Activated CD4-positive, alpha-beta T cell treated with anti-CD3 and anti-CD28 coated beads, Interleukin-2, amount 50 U/mL, for 24 hours (primary cell): ENCODE measurements at regions not wholly inside any gene's neighbourhood (a gene's known extent, or its start where the extent isn't known, plus 50 kb on each side); places are given as distances from the start of the nearest gene placed in this dataset.

Experiments used
- DNase-seq, 2 donors: peaks; one replicate each; pipeline ENCODE4 v3.0.0-alpha.2; 2020; ENCODE audit warnings: low read depth in 1 of 2, low spot score in 1 of 2

- no peak for DNase-seq
Measured at GRCh38 chr4:120526033-120526432, 396.5 kb downstream of the PRDM5 start.

DNA sequence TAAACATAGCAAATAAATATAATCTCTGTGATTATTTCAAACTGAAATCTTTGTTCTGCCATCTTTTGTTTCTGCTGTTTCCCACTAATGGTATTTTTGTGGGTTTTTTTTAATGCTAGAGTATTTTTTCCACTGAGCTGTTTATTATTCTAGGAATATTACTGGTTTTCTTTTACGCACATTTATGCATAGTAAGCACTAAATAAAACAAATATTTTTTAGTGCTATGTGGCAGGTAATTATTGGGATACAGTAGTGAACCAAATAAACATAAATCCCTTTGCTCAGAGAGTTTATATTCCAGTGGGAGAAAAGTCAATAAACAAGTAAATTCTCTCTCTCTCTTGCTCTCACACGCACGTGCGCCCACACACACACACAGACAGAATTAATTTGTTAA lies 397.4 kb downstream of the PRDM5 start:
- no peak for DNase-seq

GRCh38 chr4:120524237-120524636 lies 398.3 kb downstream of the PRDM5 start:
- DNase-seq, result no peak

DNA sequence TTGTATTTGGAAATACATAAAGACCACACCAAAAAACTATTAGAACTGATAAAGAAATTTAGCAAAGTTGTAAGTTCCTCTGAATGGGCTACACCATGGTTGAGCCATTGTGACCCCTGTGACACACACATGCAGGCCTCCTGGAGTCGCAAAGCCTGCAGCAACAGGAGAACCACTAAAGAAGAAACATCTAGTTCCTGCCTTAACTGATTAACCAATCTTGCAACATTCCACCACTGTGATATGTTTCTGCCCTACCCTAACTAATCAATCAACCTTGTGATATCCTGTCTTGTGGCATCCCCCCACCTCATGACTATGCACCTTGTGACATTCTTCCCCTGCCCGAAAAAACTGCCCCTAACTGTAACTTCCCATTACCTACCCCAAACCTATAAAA lies 401.8 kb downstream of the PRDM5 start:
- no peak for DNase-seq

GRCh38 chr4:120517966-120518365 lies 404.6 kb downstream of the PRDM5 start:
- no peak for DNase-seq

DNA sequence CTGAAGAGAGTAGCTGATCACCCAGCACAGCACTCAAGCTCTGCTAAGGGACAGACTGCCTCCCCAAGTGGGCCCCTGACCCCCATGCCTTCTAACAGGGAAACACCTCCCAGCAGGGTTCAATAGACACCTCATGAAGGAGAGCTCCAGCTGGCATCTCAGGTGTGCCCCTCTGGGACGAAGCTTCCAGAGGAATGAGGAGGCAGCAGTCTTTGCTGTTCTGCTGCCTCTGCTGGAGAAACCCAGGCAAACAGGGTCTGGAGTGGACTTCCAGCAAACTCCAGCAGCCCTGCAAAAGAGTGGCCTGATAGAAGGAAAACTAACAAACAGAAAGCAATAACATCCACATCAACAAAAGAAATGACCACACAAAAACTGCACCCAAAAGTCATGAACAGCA lies 412.8 kb downstream of the PRDM5 start:
- no peak for DNase-seq

DNA sequence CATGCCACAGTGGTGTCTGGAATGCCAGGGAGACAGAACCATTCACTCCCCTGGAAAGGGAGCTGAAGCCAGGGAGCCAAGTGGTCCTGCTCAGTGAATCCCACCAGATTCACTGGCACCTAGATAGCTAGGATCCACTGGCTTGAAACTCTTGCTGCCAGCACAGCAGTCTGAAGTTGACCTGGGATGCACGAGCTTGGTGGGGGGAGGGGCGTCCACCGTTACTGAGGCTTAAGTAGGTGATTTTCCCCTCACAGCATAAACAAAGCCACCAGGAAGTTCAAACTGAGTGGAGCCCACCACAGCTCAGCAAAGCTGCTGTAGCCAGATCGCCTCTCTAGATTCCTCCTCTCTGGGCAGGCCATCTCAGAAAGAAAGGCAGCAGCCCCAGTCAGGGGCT lies 413.3 kb downstream of the PRDM5 start:
- DNase-seq, result no peak

DNA sequence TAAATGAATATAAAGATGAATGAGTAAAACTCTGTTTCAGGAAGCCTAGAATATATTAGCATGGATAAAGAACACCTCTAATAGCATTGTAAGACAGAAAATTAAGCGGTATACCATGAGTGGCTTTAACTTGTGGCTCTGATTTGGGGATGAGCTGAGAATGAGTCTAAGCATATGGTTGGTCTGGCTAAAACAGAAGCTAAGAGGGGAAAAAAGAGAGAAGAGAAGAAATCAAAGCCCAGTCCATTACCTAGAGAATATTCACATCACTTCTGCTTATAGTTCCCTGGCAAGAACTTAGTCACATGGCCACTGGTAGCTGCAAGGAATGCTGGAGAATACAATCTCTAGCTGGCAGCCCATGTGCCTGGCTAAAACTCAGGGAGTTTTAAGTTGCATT lies 414.5 kb downstream of the PRDM5 start:
- DNase-seq, result no peak

- DNase-seq, result no peak
Measured at GRCh38 chr4:120506536-120506935, 416.0 kb downstream of the PRDM5 start.

GRCh38 chr4:120498678-120499077 lies 423.8 kb downstream of the PRDM5 start:
- DNase-seq, result no peak

DNA sequence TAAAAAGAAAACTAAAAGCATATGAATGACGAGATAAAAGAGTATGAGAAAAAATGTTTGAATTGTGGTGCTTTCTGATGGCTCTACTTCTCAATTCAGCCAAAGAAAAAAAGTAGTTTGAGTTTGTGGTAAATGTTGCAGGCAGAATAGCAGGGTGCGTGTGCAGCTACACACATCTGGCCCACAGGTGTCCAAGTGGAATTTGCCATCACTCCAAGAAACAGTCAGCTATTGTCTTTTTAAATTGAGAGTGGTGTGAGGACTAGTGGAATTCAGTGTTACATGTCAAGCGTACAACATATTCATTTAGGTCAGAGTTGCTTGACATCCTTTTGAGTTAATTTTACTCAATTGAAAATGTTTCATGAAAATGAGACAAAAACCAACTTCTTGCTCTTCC lies 424.8 kb upstream of the MAD2L1 start:
- DNase-seq, result no peak

GRCh38 chr4:120481756-120482155 lies 415.1 kb upstream of the MAD2L1 start:
- DNase-seq, result no peak

DNA sequence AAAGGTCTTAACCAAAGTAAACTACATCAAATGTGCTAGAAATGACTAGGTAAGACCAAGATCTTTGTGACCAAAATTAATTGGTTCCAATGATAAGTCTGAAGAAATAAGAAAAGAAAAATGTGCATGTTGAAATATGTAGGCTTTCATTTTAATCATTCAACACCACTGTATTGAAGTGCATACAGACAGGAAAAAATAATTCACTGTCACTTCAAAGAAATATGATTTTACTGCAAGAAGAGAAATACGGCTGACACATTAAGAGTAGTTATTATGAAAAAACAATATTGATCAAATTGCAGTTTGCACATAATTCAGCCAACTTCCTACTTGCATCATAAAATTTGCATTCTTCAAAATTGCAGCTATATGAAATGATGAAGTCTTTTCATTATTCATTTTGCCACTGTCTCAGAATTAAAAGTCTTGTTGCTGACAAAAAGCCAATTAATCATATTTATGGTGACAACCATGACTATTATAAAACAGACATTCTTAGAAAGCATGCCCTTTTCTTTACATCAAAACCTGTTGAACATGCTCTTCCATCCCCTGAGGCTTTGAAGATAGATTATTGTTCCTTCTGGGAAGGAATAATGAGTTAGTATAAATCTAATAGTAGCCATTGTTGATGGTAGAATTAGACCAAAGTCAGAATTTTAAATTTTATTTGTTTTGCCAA lies 405.9 kb upstream of the MAD2L1 start:
- DNase-seq, result no peak

DNA sequence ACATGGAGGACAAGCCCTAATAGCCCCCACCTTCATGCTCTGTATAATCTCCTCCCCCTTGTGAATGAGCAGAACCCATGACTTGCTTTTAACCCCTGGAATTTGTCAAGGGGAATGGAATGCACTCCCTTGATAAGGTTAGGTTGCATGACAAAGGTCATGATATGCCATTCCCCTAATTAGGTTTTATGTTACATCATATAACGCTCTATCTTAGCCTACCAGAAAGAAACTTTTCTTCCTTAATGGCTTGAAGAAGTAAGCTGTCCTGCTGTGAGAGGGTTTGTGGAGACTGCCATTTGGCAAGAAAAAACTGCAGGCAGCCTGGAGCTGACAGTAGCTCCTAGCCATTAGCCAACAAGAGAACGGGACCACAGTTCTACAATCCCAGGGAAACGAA lies 399.8 kb upstream of the MAD2L1 start:
- DNase-seq, result no peak

DNA sequence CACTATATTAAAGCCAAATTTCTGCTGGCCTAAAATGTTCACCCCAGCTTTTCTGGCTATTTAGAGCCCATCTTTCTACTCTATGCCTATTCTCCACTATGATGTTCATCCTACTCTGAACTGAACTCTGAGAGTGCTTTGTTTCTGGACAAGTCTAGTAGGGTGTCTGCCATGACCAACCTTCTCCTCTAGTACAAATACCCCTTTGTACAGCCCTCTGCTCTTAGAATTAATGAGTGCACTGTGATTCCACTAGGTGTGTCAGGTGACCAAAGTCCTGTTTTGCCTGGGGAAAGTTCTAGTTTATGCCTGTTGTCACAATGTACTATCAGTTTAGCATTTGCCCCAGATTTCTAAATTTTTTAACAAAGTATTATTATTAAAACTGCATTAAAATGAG lies 388.1 kb upstream of the MAD2L1 start:
- no peak for DNase-seq

DNA sequence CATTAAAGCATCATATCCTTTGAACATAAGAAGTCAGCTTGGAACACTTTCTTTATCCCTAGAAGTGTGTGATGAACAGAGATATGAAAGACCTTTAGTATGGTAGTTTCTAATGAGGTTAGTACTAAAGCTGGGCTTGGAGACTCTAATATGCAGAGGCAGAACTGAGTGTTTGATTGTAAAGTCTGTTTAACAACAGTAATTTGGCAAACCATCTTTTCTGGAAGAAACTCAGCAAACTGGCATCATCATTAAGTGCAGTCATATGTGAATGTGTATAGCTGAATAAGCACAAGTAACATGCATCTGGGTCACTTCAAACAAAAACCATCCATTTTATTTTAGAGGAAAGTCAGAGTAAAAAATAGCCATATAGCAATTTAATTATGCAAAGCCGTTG lies 385.9 kb upstream of the MAD2L1 start:
- no peak for DNase-seq

DNA sequence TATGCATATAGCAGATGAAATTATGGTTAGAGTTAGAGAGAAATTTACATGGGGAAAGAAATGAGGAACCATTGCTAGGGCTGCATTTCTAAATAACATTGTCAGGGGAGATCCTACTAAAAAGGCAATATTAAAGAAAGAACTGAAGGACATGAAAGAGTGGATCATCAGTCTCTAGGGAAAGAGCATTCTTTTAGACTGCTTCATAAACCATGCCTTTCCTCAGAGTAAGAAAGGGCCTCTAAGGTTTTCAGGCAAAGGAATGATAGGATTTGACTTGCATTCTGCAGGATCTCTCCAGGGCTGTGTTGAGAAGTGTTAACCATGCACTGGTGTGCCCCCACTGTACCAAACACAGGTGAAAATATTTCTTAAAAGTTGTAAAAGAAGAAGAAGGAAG lies 385.4 kb upstream of the MAD2L1 start:
- no peak for DNase-seq

GRCh38 chr4:120447774-120448173 lies 381.1 kb upstream of the MAD2L1 start:
- no peak for DNase-seq

GRCh38 chr4:120446051-120446567 lies 379.5 kb upstream of the MAD2L1 start:
- DNase-seq, result no peak

DNA sequence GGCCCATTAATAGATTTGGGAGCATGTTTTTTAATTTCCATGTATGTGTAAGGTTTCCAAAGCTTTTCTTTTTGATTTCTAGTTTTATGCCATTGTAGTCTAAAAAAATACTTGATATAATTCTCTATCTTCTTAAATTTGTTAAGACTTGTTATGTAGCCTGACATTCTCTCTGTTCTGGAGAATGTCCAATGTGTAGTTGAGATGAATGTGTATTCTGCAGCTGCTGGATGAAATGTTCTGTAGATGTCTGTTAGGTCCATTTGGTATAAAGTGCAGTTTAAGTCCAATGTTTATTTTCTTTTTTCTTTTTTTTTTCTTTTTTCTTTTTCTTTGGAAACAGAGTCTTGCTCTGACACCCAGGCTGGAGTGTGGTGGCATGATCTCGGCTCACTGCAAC lies 378.5 kb upstream of the MAD2L1 start:
- no peak for DNase-seq

GRCh38 chr4:120443116-120443515 lies 376.5 kb upstream of the MAD2L1 start:
- DNase-seq, result no peak

DNA sequence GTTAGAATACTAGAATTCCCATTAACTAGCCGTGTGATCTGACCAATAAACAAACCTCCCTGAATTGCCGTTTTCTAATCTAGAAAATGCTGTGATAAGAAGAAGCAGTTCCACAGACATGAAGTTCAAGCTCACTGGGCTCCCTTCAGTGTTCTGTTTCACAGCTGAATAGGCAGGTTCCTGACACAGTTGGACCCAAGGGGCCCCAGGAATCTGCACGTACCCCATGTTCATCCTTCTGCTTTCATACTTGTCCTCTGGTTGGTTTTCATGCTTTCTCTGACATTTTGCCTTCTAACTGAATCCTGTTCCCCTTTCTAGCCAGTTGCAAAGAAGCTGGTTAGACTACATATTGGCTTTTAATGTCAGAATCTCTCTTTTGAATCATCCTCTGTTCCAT lies 374.1 kb upstream of the MAD2L1 start:
- no peak for DNase-seq

GRCh38 chr4:120435179-120435578 lies 368.5 kb upstream of the MAD2L1 start:
- no peak for DNase-seq
